ENCODE measurements at regions not wholly inside any gene's neighbourhood (a gene's known extent, or its start where the extent isn't known, plus 50 kb on each side); places are given as distances from the start of the nearest gene placed in this dataset.

GRCh38 chr9:107712390-107712789, 222.8 kb upstream of the KLF4 start:
- TF ChIP-seq ZNF274 (IDR thresholded peaks at IDR 0.05; ENCODE audit: low read depth, low read length) (no peak), YY1 (IDR thresholded peaks at IDR 0.05; ENCODE audit: insufficient read depth, insufficient read length) (no peak)

All from NT2/D1 (cell line).